Lower leg skin (tissue), 4 donors: ENCODE measurements at regions not wholly inside any gene's neighbourhood (a gene's known extent, or its start where the extent isn't known, plus 50 kb on each side); places are given as distances from the start of the nearest gene placed in this dataset.

Experiments used
- DNase-seq, 2 donors: peaks; one replicate each; pipeline ENCODE4 v3.0.0-alpha.2; 2019; ENCODE audit warnings: low spot score in 2 of 2
- H3K4me3 ChIP-seq: fragments of 200-600 bp; sonication (generic); 2 replicates; pipeline ENCODE4 v1.5.1; 2017; ENCODE audit warnings: mild to moderate bottlenecking, low read depth; ENCODE audit not compliant: poor library complexity, severe bottlenecking
- POLR2A ChIP-seq, 2 donors: fragments of 450-650 bp; IDR thresholded peaks; one replicate each; pipeline ENCODE4 v1.6.1; 2016 to 2017; ENCODE audit warnings: antibody characterized with exemption in 2 of 2, mild to moderate bottlenecking in 1 of 2, moderate library complexity in 1 of 2
- WGBS, 2 donors: methylation state at CpG; one replicate each; pipeline ENCODE4 v1.1.5; 2018; 5-methylcytosine and 5-hydroxymethylcytosine counted together
- intact Hi-C: fragments of 100-400 bp; cut with DNase I; formaldehyde crosslinking; loops from one replicate; pipeline ENCODE4 v1.15.0; 2023; ENCODE audit warnings: low total_unique reads
- TF ChIP-seq, protein P1 (sequence below), 3 donors: fragments of 450-650 bp; IDR thresholded peaks; one replicate each; pipeline ENCODE4 v1.5.1; 2016; ENCODE audit warnings: antibody characterized with exemption in 3 of 3, mild to moderate bottlenecking in 3 of 3, moderate library complexity in 2 of 3

DNA sequence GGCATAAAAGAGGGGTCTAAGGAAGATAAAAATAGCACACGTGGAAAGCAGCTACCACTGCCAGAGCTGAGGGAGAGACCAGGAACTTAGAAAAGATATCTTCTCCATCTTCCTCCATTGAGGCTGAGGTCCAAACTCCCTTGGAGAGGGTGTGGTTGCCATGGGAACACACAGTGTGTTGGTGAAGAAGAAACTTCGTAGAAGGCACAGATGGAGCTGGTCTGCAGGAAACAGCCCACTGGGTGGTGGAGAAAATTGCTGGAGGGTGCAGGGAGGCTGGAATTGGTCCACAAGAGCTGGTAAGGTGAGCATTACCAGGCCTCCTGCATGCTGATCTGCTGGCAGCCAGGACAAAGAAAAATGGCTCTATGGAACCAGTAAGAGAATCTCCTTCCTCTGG is 191.0 kb downstream of the HRH4 start:
- DNase-seq = no peak
- intact Hi-C loops = no loop called here
- WGBS, 2 donors = 77 to 81% methylated on average over 2 of the region's 2 CpGs
- H3K4me3 ChIP-seq = no peak overlapping the region
- TF ChIP-seq, protein P1, sequence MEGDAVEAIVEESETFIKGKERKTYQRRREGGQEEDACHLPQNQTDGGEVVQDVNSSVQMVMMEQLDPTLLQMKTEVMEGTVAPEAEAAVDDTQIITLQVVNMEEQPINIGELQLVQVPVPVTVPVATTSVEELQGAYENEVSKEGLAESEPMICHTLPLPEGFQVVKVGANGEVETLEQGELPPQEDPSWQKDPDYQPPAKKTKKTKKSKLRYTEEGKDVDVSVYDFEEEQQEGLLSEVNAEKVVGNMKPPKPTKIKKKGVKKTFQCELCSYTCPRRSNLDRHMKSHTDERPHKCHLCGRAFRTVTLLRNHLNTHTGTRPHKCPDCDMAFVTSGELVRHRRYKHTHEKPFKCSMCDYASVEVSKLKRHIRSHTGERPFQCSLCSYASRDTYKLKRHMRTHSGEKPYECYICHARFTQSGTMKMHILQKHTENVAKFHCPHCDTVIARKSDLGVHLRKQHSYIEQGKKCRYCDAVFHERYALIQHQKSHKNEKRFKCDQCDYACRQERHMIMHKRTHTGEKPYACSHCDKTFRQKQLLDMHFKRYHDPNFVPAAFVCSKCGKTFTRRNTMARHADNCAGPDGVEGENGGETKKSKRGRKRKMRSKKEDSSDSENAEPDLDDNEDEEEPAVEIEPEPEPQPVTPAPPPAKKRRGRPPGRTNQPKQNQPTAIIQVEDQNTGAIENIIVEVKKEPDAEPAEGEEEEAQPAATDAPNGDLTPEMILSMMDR (IDR thresholded peaks at IDR 0.05) = no peak

DNA sequence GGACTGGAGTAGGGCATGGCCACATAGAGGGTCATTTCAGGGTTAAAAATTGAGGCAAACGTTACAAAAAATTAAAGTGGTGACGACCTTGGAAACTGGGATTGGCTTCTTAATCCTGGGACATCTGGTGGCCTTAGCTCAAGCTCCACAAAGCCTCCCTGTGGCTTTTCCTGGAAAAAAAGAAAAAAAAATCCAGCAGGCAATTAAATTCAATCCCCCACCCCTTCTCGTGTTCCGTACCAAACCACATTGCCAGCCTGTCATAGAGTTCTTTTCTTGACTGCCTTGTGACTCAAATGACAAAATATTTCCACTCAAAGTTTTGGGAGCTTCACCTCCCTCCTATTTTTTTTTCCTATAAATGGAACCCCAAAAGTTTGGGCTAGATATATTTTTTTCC is 195.6 kb downstream of the HRH4 start:
- intact Hi-C loops = no loop called here
- H3K4me3 ChIP-seq = no peak overlapping the region

DNA sequence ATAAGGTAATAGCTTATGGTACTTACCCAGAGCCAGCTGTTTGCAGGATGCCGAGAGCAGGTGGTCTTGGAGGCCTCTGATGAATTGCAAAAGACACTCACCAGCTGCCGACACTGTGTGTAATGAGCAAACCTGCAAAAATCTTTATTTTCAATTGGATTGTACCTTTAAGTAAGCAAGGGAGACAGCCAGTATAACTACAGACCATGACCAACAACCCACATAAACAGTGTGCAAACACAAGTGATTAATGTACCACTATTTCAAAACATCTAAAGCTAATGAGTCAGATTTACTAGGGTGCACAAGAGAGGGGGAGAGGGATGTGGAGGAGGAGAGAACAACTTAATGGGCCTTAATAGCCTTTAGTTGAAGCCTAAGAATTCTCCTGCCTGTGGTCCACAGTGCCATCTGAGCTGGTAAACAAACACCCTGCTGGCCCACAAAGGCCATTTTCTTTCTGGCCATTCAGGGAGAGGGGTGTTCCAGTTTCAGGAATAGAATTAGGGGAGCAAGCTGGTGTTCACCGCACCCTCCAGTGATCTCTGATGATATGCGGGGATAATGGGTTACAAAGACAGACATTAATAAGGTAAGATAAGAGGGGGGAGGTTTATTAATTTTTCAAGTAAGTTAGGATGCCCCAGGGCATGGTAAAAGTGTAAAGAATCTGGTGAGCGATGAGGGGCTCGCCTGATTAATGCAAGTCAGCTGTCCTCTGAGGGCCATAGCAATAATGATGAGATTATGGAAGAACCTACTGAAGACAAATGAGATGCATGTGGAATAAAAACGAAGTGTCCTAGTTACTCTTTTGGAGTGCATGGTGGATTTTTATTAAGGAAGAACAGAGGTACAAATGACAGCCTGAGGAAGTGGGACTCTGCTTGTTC is 196.4 kb downstream of the HRH4 start:
- no peak for TF ChIP-seq POLR2A (IDR thresholded peaks at IDR 0.05)
- TF ChIP-seq, protein P1 (IDR thresholded peaks at IDR 0.05) = no peak
- intact Hi-C loops = no loop called here
- WGBS, 2 donors = 81 to 83% methylated on average over 7 of the region's 7 CpGs
- DNase-seq = no peak
- no peak overlapping the region for H3K4me3 ChIP-seq

More for the DNA sequence above, 195.6 kb downstream of the HRH4 start:
- TF ChIP-seq POLR2A (IDR thresholded peaks at IDR 0.05) = no peak
- TF ChIP-seq, protein P1 (IDR thresholded peaks at IDR 0.05) = no peak
- WGBS, 2 donors = 58 to 60% methylated on average over 4 of the region's 4 CpGs
- DNase-seq = no peak

DNA sequence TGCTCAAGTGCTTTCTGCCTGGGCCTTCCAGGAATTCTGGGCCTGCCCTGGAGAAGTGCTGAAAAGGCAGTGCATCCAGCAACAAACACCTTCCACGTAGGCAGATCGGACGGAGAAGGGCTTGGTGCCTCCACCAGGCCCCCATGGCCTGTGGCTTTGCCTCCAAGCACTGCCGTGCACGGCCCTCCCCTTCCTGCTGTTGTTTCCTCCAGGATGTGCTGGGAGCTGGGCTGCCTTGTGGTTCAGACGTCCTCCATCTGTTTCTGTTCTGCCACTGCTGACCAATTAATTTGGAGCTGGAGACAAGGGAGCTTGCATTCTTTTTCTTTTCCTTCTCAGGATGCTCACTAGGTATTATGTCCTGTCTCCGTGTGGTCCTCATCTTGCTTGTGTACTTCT is 197.0 kb downstream of the HRH4 start:
- no peak overlapping the region for H3K4me3 ChIP-seq
- WGBS, 2 donors = 54 to 77% methylated on average over 5 to 7 of the region's 7 CpGs
- no peak for TF ChIP-seq POLR2A (IDR thresholded peaks at IDR 0.05)
- TF ChIP-seq, protein P1 (IDR thresholded peaks at IDR 0.05) = no peak
- intact Hi-C loops = no loop called here
- no peak for DNase-seq

DNA sequence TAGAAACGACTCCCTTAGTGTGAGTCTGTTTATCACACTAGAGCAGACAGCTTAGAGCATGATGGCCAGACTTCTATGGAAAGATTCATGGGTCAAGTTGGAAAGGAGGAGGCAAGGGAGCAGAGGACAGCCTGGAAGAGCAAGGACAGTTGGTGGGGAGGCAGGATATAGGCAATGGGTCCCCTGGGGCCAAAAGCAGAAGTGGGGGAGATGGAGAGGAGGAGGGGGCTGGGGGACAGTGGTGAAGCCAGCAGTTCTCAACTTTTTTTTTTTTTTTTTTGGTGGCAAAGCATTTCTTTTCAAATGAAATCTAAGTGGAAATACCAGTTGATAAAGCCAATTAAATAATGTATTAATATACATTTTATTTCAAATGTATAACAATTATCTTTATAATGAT is 197.9 kb downstream of the HRH4 start:
- no peak for DNase-seq
- H3K4me3 ChIP-seq = no peak overlapping the region
- 62 to 68% methylated on average over 1 of the region's 1 CpG for WGBS, 2 donors
- TF ChIP-seq, protein P1 (IDR thresholded peaks at IDR 0.05) = no peak
- no peak for TF ChIP-seq POLR2A (IDR thresholded peaks at IDR 0.05)
- intact Hi-C loops = no loop called here
